ENCODE measurements at regions not wholly inside any gene's neighbourhood (a gene's known extent, or its start where the extent isn't known, plus 50 kb on each side); places are given as distances from the start of the nearest gene placed in this dataset.

- TF ChIP-seq EP300 (IDR thresholded peaks at IDR 0.05) (no peak), CTCF (IDR thresholded peaks at IDR 0.05) (no peak), POLR2A (IDR thresholded peaks at IDR 0.05) (no peak), POLR2AphosphoS5 (IDR thresholded peaks at IDR 0.05) (no peak)
Measured at GRCh38 chr12:29863665-29864064, 79.9 kb upstream of the TMTC1 start.

Data from sigmoid colon (tissue), 4 donors.